ENCODE measurements at regions not wholly inside any gene's neighbourhood (a gene's known extent, or its start where the extent isn't known, plus 50 kb on each side); places are given as distances from the start of the nearest gene placed in this dataset.
"Not testable (repeated sequence)": the region's sequence is repeated elsewhere in the genome, so short reads cannot be mapped to it uniquely, and the experiment has no call there.

GRCh38 chr7:156022483-156023459 lies 210.5 kb upstream of the SHH start:
- no peak for DNase-seq

GRCh38 chr7:156021471-156021870 lies 209.2 kb upstream of the SHH start:
- DNase-seq = no peak

DNA sequence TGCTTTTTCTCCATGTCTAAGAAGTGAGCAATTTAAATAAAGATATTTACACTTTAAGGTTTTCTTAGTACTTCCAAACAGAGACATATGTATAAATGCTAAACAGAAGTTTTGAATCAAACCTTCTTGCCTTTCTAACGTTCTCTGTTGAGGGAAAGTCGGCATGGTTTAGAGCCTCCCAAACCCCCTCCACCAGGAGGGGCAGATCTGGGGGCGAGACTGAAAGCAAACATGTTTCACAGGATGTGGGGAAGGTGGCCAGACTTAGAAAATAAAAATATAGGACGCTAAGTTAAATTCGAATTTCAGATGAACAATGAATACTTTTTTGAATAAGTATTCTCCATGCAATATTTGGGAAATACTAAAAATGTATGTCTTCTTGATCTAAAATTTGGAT lies 208.3 kb upstream of the SHH start:
- DNase-seq = no peak

DNA sequence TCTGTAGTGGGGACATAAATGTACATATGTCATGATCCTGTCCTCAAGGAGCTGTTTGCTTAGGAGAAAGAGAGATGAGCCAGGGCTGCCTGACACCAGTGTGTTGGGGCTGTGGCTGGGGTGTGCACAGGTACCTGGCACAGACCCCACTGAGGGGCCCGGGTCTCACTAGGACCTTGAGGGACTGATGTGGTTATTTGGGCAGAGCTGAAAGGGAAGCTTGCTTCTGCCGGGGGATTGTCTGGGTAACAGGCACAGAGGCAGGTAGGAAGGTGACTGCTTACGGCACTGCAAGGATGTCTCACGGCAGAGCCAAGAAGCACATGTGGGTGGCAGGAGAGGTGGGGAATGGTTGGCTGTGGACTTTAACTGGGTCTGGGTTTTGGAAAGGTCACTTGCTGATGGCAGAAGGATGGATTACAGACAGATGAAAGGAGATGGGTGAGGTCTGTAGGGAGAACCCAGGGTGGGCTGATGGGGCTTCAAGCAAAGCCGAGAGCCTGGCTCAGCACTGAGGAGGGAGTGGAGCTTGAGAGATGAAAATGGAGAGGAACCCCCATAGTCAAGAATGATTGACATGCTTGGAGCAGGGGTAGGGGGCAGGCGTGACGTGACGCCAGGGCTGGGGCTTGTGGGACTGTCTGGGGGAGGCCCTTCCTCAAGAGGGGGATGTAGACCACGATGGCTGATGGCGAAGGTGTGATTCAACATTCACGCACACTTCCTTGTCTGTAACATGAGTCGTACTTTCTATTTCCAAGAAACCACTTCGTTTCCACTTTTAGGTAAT lies 207.7 kb upstream of the SHH start:
- no peak for DNase-seq

GRCh38 chr7:156019308-156019707 lies 207.0 kb upstream of the SHH start:
- DNase-seq = no peak

DNA sequence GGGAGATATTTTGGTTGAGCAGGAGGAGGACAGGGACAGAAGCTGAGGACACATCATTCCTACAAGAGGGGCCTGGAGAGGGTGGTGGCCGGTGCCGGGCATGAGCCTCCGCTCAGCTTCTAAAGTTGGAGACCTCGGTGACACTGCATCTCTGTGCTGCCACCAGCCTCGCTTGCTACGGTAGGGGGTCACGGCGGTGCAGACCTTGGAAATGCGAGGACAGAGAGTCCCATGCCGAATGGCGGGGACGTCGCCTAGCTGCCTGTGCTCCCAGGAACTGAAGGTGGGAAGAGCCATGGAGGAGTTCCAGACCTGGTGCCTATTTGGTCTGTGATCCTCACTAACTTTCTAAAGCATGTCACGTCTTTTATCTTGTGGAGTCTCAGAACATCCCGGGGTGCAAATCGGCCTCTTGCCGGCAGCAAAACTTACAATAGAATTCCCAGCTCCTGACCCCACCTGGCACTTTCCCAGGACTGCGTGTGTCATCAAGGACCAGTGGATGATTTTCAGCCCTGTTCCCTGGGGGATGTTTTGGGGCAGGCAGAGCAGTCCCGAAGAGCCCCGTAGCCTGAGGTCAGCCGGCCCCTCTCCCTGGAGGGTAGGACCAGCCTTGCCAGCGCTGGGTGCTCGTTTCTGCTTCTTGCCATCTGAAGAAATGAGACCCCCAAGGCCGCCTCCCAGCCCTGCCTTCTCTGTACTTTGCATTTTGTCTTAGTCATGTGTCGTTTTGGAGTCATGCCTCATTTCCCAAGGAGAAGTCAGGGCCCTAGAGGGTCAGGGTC lies 205.8 kb upstream of the SHH start:
- no peak for DNase-seq

DNA sequence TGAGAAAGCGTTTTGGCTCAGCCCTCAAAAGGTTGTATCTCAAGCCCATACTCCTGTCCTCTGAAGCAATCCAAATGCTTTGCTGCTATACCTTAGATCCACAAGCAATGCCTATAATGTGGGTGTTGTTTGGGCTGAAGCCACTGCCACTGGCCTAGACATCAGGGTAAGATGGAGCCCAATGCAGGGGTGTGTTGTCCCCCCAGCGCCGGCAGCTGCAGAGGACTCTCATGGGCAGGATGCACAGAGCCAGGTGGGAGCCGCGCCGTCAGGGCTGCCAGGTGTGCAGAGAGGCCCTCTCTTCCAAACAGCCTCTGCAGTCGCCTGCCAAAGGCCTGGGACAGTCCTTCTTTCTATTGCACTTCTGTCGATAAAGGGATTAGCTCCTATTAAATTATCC lies 205.2 kb upstream of the SHH start:
- no peak for DNase-seq

- DNase-seq = no peak
These were observed 203.2 kb upstream of the SHH start for GRCh38 chr7:156015237-156016020.

- DNase-seq = no peak
These were observed 202.5 kb upstream of the SHH start for GRCh38 chr7:156014808-156015207.

- DNase-seq = no peak
These were observed 201.9 kb upstream of the SHH start for GRCh38 chr7:156014201-156014600.

DNA sequence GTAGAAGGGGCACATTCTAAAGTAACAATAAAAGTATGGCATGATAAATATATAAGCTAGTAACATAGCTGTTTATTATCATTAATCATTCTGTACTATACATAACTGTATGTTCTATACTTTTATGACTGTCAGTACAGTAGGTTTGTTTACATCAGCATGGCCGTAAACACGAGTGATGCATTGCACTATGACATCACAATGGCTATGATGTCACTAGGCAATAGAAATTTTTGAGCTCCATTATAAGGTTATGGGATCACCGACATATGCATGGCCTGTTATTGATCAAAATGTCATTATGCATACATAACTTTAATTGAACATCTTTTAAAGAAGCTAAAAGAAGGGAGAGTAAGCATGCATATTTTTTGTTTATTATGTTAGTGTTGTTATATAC lies 200.1 kb upstream of the SHH start:
- DNase-seq = no peak

- no peak for DNase-seq
These were observed 197.3 kb upstream of the SHH start for GRCh38 chr7:156009569-156009968.

- DNase-seq = not testable (repeated sequence)
These were observed 194.6 kb upstream of the SHH start for GRCh38 chr7:156006876-156007275.

- no peak for DNase-seq
These were observed 193.8 kb upstream of the SHH start for GRCh38 chr7:156006024-156006423.

GRCh38 chr7:156005202-156005691 lies 193.0 kb upstream of the SHH start:
- no peak for DNase-seq

- peak in 1 of 2 experiments; percentile 7 for DNase-seq
These were observed 192.3 kb upstream of the SHH start for GRCh38 chr7:156004265-156005201.

- DNase-seq = peak in 1 of 2 experiments; percentile 13
These were observed 191.2 kb upstream of the SHH start for GRCh38 chr7:156003220-156004162.

DNA sequence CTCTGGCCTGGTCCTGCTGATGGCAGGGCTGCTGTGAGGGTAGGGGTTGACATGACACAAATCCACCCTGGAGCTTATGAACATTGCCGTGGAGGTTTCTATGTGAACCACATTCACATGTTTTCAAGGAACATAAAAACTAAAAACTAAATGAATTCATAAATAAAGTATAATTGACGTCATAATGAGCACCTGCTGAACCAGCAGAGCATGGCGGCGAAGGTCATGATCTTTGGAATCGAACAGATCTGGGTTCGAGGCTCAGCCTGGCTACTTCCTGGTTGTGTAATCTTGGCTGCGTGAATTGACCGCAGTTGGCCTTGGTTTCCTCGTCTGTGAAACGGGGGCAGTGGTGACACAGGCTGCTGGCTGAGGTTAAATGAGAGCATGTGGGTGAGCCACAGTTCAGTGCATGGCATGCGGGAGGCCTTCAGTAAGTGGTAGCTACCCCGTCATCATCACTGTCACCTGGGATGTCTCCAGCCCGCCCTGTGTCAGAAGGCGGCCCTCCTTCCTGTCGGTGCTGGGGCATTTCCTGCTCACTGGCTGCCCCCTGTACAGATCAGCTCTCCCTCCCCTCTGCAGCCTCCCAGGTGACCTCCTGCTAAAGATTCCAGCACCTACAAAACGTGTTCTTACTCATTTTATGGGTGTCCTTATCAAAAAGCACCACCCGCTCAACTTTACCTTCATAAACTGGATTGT lies 190.3 kb upstream of the SHH start:
- DNase-seq = peak in 1 of 2 experiments; percentile 19

Measured in activated T-cell treated with anti-CD3 and anti-CD28 coated beads, Interleukin-2, amount 50 U/mL, for 48 hours (primary cell).